ENCODE measurements at regions not wholly inside any gene's neighbourhood (a gene's known extent, or its start where the extent isn't known, plus 50 kb on each side); places are given as distances from the start of the nearest gene placed in this dataset.
A peak's percentile ranks its signal among the peaks of the same experiment; 100 is the strongest.
"Not testable (repeated sequence)": the region's sequence is repeated elsewhere in the genome, so short reads cannot be mapped to it uniquely, and the experiment has no call there.

DNA sequence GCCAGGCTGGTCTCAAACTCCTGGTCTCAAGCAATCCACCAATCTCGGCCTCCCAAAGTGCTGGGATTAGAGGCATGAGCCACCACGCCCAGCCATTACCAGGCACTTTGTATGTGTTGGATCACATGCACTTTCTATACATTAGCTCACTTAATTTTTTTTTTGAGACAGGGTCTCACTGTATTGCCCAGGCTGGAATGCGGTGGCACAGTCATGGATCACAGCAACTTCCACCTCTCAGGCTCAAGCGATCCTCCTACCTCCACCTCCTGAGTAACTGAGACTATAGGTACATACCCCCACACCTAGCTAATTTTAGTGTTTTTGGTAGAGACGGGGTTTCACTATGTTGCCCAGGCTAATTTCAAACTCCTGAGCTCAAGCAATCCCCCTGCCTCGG is 203.0 kb upstream of the MYL2 start:
- no peak for ATAC-seq
- no peak for DNase-seq (ENCODE audit: low spot score)

DNA sequence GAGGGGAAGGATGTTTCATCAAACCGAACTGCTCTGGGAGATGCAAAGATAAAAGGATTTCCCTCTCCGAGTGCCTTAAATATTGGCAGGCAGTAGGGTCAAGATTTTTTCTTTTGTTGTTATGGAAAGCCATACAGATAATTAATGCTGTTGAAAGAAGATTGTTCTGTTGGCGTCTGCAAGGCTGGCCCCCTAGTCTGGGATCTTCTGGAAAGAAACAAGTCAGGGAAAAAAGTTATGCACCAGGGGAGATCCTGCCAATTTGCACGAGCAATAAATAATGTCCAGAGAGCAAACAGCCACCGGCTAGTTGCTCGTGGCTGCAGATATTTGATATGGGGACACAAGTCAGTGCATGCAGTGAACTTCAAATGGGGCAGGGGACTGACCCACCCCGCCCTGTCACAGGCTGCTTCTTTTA is 202.1 kb upstream of the MYL2 start:
- no peak for ATAC-seq

DNA sequence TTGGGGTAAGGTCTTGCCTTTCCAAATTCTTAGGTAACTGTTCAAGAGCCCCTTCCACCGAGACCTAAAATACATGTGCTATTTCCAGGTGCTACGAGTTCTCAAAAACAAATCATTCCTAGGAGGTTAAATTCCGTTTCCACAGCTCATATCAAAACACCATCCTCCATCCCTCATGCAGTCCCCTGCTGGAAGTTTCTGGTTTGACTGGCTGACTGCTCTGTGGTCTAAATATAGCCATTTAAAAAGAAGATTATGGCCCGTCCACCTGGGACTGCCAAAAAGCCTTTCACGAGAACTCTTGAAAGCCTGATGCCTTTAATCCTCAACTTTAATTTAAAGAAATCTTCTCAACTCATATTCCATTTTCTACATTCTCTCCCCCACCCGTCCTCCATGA is 201.5 kb upstream of the MYL2 start:
- DNase-seq (ENCODE audit: low spot score), result no peak
- ATAC-seq, result no peak

More for the DNA sequence above, 202.1 kb upstream of the MYL2 start:
- no peak for DNase-seq (ENCODE audit: low spot score)

DNA sequence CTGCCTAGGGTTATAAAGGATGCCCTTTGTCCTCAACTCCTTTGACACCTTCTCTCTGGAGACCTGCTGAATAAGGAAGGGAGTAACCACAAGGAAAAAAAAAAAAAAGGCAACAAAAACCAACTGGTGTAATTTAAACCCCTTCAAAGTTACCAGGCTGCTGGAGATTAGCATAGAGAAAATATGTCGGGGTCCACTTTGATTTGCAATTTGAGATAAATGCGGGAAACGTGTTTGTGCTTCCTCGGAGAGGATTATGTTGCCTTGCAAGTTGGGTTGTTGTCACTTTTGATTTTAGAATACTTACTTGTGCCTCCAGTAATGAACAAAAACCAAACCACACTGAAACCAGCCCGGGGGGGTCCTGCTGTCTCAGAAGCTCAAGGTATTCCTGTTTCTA is 200.2 kb upstream of the MYL2 start:
- DNase-seq (ENCODE audit: low spot score) (no peak), ATAC-seq (no peak)

DNA sequence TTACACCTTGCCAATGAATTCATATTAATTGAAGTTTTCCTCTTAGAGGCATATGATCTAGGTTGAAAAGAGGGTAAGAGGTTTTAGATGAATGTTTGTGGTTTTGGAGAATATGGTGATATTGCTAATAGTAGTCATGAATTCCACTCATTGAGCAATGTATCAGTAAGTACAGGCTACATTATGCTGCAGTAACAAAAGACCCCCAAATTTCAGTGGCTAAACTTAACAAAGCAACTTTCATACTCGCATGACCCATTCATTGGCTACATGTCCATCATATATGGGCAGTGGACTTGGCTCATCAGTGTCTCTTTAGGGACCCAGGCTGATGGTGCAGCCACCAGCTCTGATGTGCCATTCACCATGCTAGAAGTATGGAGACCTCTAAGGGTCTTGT is 196.6 kb upstream of the MYL2 start:
- no peak for DNase-seq (ENCODE audit: low spot score)

DNA sequence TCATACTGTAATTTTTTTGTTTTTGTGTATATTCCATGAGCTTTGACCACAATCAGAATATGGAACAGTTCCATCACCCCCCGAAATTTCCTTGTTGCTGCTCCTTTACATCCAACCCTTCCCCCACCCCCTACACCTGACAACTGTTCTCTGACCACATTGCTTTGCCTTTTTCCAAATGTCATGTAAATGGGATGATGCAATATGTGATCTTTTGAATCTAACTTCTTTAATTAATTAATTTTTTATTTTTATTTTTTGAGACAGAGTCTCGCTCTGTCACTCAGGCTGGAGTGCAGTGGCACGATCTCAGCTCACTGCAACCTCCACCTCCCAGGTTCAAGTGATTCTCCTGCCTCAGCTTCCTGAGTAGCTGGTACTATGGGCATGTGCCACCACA is 192.9 kb upstream of the MYL2 start:
- DNase-seq (ENCODE audit: low spot score); ATAC-seq: not testable (repeated sequence)

More for the DNA sequence above, 196.6 kb upstream of the MYL2 start:
- ATAC-seq, result no peak

DNA sequence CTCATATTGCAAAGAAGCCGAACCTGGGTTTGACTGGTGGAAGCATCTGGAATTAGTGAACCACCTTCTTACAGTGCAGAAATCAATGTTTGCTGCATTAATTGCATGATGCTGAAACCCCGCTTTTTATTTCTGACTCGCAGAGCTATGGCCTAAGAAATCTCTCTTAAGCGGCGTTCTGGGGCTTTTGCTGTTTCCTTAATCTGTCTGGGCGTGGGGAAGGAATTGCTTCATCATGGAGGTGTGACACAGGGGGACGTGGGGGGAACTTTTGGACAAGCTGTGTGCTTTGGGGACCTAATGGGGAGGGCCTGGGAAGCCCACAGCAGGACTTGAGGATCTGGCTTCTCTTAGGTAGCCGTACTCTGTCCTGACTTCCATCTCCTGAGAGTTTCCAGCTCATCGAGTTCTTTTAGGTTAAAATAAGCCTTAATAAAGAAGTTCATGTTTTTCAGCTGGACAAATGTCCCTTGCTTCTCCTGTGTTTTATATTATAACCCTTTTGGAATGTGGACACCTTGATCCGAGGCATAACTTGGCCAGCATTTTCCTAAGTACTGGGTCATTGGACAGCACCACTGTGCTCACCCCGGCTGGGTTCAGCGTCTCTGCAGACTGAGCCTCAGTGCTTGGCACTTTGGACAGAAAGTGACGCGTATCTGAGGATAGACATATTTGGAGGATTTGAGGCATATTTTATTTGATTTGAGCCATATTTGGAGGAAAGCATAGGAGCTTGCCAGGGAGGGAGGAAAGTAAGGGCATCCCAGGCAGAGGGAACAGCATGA is 192.1 kb upstream of the MYL2 start:
- peak; percentile 69 for ATAC-seq

DNA sequence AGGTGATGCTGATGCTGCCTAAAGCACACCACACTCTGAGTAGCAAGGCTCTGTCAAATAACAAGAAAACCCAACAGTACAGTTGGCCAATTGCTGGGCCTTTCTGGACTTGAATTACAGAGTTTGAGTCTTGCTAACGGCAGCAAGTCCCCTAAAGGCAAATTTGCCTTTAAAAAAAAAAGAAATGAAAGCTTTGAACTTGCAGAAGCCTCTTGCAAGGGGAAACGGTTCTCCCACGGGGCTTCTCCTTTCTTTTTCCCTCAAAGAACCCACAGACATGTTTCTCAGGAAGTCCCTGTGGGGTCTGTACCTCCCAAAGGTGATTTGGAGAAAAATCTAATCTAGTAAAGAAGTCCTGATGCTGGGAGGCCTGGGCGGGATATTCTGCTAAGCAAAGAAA is 191.3 kb upstream of the MYL2 start:
- DNase-seq (ENCODE audit: low spot score), result no peak
- no peak for ATAC-seq

More for the DNA sequence above, 192.1 kb upstream of the MYL2 start:
- no peak for DNase-seq (ENCODE audit: low spot score)

DNA sequence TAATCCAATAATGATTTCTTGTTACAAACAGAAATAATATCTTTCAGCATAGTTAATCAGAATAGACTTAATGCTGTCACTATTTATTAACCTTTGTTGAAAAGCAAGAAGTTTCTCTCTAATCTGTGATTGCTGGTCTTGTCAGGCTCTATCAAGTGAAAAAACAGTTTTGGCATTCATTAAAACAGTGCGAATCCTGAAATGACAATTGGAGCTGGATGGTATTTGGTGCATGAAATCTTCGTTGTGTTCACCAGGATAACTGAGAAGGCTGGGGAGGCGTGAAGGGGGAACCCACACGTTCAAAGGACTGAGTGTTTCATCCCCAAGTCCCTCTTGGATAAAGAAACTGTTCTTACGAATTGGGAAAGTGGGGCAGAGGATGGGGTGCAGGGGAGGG is 190.2 kb upstream of the MYL2 start:
- ATAC-seq (no peak), DNase-seq (ENCODE audit: low spot score) (no peak)

DNA sequence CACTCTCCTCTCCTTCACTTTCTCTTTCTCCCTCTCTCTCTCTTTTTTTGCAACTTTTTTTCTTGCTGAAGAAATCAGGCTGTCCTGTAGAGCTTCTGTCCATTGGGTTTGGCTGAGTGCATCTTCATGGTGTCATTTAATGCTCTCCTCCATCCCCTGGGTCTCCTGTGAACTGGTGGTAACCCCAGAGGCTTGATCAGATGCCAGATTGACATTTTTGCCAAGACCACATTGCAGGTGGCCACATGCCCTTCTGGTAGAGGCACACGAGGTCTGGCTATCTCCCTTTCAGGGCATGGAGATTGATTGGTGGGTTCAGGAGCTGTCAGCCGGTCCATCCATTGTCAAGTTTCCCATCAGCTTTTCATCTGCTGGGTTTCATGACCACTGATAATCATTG is 188.3 kb upstream of the MYL2 start:
- DNase-seq (ENCODE audit: low spot score) (no peak), ATAC-seq (no peak)

DNA sequence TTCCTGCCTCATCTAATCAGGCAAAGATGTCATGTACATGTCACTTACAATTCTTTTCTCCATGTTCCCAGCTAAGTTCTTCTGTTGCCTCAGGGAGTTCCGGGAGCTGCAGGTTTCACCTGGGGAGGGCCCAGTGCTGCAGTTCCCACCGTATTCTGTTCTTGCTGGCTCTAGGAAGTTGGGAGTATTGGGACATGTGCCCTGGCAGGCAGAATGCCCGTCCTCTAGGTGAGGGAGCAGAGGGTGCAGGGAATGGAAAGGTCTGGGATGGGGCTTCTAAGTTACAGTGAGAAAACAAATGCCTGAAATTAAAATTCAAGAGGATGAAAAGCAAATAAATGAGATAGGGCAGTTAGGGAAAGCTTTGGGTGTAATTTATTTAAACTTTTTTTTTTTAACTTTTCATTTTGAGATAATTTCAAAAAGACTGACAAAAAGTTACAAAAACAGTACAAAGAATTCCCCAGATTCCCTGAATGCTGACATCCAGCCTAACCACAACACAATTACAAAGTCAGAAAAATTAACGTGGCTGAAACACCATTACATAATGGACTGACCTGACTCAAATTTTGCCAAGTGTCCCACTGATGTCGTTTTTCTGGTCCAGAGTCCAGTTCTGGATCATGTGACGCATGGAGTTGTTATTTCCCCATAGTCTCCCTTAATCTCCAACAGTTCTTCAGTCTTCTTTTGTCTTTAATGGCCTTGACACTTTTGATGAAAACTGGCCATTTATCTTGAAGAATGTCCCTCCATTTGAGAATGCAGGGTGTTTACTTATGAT is 187.2 kb upstream of the MYL2 start:
- ATAC-seq (peak; percentile 75), DNase-seq (ENCODE audit: low spot score) (peak; percentile 54)

DNA sequence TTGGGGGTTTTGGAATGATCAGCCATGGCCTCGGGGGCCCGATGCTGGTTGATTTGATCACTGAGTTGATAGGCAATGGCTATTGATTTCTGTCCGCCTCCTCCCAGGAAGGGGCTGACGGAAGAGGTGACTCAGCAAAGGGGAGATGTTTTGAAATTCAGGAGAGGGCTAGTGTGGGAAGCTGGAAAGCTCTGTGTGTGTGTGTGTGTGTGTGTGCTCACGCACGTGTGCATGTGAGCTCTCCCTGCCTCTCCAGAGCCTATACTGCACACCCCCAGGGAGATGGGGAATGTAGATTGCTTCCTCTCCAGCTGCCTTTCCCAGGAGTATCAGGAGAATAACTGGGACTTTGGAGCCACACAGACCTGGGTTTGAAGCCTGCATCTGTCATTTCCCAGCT is 184.9 kb upstream of the MYL2 start:
- no peak for ATAC-seq

DNA sequence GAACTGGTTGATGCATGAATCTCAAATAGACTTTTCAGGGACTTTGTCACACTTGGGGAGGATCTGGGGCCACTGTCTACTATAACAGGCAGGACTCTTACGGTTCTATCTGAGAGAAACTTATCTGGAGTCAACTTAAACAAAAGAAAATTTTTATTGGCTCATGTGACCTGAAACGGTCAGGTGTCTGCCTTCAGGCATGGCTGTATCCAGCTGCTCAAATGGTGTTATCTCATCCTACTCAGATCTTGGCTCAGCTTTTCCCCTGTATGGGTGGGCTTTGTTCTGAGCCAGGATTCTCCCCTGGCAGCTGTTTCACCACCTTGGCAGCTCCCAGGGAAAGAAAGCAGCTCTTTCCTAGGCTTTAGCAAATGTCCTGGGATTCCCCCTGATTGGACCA is 183.2 kb upstream of the MYL2 start:
- DNase-seq (ENCODE audit: low spot score), result no peak
- no peak for ATAC-seq

More for the DNA sequence above, 184.9 kb upstream of the MYL2 start:
- no peak for DNase-seq (ENCODE audit: low spot score)

DNA sequence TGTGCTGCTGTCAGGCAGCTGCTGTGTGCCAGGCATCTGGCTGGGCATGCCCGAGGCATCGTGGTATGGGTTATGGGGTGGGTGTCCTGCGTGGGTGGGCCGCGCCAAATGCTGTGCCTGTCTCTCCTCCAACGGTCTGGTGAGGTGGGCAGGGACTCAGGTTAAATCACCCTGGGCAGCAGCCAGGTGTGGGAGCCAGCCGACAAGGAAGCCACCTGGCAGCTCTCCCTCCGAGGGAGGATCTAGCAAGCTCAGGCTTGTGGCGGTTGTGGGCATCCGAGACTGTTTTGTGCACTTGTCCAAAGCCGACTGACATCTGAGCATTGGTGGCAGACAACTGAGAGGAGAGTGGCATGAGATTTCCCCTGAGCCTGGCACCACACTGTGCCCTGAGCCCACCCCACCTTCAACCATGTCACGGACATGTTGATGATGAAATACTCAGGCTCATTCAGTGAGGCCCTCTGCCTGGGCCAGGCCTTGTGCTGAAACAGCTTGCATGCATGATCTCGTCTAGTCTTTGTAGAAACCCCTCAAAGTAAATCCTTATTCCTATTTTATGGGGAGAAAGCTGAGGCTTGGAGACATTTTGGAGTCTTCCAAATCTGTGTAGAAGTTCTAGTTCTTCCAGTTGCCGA is 181.8 kb upstream of the MYL2 start:
- ATAC-seq (peak; percentile 88), DNase-seq (ENCODE audit: low spot score) (peak; percentile 82)

DNA sequence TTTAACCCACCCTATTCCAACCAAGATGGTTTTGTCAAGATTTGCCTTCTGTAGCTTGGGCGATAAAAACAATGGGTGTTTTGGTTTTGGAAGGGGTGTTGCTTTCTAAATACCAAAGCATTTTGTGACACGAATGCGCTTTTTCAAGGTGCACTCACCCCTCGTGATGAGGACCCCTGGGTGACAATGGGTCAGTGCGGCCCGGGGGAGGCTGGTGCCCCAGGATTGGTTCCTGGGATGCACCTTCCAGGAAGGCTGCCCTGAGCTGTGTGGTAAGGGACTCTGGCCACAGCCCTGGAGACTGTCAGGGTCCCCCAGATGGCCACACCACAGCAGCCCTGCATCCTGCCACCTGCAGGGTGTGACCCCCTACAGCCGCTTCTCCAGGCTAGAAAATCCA is 180.6 kb upstream of the MYL2 start:
- ATAC-seq, result no peak
- no peak for DNase-seq (ENCODE audit: low spot score)

DNA sequence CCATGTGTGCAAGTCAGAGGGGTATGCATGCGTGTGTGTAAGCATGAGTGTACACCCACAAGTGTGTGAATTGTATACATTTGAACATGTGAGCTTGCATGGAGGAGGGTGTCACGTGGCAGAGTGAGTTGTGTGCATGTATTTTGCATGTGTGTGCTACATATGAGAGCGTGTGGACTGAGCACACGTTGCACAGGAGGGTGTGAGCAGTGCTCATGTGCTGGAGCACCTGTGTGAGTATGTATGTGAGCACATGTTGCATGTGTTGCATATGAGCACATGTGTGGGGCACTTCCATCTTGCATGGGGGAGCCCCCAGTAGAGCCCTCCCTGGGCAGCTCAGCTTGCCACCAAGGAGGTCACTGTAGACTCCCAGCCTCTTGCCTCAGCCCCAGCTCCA is 180.2 kb upstream of the MYL2 start:
- ATAC-seq (no peak), DNase-seq (ENCODE audit: low spot score) (no peak)

DNA sequence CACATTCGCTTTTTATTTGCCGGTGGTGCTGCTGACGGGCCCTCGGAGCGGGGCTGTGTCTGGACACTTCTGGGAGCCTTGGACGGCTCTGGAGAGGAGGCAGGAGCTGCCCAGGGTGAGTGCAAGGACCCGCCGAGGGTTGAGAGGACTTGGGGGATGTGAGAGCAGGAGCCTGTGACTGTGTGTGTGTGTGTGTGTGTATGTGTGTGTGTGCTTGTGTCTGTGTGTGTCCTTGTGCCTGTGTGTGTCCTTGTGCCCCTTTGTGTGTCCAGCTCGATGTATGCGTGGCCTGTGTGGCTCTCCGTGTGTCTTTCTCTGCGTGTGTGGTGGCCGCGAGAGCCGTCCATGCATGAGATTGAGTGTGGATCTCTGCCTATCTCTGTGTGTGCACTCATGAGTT is 179.6 kb upstream of the MYL2 start:
- no peak for ATAC-seq
- no peak for DNase-seq (ENCODE audit: low spot score)

DNA sequence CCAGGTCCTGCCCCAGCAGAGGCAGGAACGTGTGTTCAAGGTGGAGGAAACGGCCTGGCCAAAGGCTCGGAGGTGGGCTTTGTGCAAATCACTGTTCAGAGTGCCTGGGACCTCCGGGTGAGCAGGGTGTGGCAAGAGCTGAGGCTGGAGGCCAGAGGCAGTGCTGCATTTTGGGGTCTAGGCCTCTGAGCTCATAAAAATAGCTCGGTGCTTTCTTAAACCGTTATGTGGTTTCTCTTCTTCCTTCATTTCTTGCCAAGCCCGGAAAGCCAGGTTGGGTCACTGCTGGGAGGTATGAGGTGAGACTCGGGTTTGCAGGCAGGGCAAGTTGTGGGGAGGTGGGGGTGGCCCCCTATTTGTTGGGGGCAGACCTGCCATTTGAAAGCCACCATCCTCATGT is 178.8 kb upstream of the MYL2 start:
- DNase-seq (ENCODE audit: low spot score) (no peak), ATAC-seq (no peak)

DNA sequence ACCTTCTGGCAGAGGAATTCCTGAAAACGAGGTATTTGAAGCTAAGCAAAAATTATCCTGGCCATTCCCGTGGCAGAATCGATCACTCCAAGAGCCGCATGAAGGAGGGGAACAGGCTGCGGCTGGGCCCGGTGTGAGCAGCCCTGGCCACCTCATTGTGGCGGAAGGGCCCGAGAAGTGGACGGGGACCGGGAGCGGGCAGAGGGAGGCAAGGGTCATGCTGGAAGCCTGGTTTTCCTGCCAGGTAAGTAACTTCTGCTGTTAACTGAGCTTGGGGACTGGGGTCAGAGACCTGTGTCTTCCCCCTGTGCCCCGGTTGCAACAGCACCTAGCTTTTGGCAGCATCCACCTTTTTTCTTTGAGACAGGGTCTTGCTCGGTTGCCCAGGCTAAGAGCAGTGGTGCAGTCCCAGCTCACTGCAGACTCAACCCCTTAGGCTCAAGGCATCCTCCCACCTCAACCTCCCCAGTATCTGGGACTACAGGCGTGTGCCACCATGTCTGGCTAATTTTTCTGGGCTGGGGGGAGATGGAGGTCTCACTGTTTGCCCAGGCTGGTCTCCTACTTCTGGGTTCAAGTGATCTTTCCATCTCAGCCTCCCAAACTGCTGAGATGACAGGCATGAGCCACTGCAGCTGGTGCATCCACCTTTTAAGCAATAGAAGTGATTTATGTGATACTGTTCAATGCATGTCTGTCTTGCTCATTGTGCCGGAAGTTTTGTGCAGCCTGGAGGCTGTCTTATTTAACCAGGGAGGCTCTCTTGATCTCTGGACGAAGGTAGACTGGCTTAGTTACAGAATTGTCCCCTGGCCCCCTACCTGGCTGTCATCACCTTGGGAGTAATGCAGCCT is 174.0 kb upstream of the MYL2 start:
- ATAC-seq, result peak; percentile 74

DNA sequence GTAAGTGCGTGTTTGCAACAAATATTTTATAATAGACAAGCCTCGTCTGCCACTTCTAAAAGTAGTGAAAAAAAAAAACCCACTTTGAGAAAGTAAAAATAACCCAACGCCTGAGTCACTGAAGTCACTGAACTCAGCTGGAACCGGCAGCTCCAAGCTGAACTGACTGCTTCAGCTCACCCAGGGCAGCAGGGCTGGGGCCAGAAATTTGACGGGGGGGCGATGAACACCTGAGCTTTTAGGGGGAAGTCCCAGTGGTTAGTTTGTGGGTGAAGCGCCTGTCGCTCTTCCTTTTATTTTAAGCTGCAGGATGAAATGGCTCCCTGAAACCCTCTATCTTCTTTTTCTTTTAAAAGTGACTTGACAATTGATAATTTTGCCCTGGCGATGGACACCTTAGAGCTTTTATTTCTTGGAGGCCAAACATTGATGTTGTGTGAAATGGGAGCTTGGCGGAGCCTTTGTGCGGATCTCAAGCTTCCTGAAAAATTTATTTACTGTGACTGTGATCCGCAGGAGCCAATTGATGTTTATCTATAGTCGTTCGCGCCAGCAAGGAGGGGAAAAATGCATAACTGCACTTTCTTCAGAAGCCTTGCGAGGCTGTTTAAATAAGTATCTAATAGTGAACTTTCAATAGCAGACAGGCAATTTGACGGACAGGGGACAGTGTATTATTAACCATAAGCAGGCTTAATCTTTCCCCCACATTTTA is 173.2 kb upstream of the MYL2 start:
- peak; percentile 29 for ATAC-seq
- no peak for DNase-seq (ENCODE audit: low spot score)

More for the DNA sequence above, 174.0 kb upstream of the MYL2 start:
- DNase-seq (ENCODE audit: low spot score), result peak; percentile 54
